Stimulated activated CD8-positive, alpha-beta memory T cell treated with anti-CD3 and anti-CD28 coated beads, Interleukin-12 subunit alpha, Interleukin-12 subunit beta, amount 100 ng/mL, for 24 hours (primary cell): ENCODE measurements at regions not wholly inside any gene's neighbourhood (a gene's known extent, or its start where the extent isn't known, plus 50 kb on each side); places are given as distances from the start of the nearest gene placed in this dataset.

Experiments
- DNase-seq: peaks from one replicate; pipeline ENCODE4 v3.0.0-alpha.2; 2020; ENCODE audit errors: extremely low read depth

DNA sequence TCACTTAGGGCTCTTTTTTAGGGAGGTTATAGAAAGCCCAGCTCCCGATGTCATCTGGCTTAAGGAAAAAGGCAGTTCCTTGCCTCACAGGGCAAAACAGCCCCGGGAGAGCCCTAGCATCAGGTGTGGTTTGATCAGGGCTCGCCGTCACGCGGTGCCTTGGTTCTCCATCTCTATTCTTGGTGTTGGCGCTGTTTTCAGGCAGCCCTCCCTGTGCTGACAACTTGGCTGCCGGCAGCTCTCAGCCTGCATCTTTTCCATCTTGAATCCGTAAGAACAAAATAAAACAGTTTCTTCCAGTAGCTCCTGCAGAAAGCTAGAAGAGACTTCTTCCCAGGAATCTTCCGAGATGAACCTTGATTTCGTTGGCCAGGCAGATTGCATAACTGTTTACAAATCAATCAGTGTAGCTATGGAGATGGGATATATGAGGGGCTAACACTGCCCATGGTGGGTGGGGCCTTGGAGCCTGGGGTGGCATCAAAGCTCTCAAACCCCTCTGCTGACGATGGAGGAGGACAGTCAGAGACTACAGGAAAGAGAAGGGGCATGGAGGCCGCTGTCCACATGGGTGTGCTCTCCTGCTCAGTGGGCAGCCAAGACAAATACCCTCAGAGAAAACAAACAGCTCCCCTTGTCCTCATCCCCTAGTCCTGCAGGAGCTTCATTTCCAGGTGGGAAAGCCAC is 370.7 kb upstream of the C1orf174 start:
- DNase-seq, result no peak

GRCh38 chr1:4271338-4271998 is 371.4 kb upstream of the C1orf174 start:
- DNase-seq, result no peak

DNA sequence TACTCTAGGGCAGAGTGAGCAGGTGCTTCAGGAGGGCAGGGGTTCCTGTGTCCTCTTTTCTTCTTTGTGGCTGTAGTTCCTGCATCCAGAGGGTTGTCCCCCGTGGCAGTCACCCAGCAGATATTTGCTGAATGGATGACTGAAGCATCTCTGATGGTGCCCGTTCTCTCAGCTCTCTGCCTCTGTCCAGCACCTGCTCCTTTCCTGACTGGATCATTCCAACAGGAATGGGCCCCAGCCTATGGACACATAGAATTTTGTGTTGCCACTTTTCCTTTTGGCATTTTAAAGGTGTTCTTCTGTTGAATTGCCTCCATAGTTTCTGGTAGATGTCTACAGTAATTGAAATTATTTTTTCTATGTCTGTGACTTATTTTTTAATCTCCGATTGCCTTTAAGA is 372.5 kb upstream of the C1orf174 start:
- no peak for DNase-seq

DNA sequence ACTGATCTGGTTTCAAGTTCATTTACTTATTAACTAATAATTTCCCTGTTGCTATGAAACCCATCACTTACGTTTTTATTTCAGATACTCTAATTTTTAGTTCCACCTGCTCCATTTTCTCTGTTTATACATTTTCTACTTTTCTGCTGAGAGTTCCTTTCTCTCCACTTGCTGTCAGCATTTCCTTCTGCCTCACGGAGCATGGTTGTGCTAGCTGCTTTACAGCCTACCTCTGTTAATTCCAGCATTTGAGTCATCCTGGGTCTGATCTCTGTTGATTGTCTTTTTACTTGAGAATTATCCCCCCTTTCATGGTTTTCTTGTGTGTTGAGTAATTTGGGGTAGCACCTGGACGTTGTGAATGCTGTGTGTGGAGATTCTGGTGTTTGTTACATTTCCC is 373.2 kb upstream of the C1orf174 start:
- no peak for DNase-seq

DNA sequence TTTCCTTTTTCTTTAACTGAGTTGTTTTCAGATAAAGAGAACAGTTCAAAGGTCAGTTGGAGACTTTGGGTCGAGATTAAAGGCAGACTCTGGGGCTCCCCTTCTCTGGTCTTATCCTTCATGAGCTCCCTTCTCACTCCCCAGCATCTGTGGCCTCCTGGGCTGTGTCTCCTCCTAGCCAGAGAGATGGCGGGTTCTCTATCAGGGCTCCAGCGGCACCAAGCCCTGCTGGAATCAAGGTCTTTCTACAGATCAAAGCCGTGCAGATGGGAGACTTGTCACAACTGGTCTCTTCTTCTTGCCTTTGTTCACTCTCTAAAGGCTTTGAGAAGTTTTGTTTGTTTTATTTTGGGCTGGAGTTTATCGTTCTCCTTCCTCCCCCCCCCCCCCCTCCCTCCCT is 373.7 kb upstream of the C1orf174 start:
- DNase-seq, result no peak

- DNase-seq, result no peak
Measured at GRCh38 chr1:4275083-4275482, 375.0 kb upstream of the C1orf174 start.

DNA sequence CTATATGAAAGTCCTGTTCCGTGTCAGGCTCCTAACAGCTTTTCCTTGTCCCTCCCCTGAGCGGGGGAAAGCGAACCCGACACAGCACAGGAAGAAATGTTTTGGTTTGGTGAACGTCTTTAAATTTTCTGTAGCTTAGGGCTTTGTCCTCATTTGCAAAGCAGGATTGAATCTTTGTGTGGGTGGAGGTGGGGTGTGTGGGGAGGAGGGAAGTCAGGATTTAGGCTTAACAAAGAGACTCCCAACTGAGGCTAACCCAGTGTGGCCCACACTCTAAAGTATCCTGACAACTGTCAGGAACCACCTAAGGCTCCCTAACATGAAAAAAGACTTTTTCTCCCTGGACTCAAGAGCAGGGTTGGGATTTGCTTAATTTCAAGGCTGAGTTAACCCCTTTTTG is 376.2 kb upstream of the C1orf174 start:
- DNase-seq, result no peak

DNA sequence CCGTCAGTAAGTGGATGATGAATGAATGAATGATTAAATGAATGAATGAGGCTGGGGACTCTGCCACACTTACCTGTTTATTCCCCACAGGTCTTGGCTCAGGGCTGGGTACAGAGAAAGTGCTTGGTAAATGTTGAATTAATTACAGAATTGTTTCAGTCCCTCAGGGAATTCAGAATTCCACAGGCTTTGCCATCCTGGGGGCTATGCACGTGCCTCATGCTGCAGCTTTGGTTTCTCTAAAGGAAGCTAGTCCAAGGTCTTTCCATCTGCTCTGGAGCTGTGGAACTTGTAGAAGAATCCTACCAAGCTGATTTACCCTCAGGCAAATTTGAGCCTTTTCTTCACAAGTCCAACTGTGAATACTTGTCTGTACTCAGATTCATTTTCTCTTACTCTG is 376.8 kb upstream of the AJAP1 start:
- DNase-seq, result no peak

- DNase-seq, result no peak
Measured at GRCh38 chr1:4284976-4285375, 369.4 kb upstream of the AJAP1 start.

DNA sequence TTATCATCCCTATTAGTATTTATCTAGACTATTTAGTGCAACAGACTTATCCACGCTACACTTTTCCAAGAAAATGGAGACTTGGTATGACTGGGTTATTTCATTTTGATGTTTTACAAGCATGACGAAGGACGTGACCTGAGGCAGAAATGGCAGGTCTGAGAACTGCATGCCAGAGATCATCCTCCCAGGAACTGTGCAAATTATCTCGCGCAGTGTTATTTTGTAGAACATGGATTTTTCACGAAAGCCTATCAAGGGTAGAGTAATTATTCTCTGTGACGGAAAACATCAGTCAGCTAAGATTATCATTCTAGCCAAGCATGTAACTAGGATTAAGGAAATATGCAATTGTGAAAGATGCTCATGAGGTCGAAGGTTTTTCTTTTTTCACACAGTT is 361.5 kb upstream of the AJAP1 start:
- no peak for DNase-seq

DNA sequence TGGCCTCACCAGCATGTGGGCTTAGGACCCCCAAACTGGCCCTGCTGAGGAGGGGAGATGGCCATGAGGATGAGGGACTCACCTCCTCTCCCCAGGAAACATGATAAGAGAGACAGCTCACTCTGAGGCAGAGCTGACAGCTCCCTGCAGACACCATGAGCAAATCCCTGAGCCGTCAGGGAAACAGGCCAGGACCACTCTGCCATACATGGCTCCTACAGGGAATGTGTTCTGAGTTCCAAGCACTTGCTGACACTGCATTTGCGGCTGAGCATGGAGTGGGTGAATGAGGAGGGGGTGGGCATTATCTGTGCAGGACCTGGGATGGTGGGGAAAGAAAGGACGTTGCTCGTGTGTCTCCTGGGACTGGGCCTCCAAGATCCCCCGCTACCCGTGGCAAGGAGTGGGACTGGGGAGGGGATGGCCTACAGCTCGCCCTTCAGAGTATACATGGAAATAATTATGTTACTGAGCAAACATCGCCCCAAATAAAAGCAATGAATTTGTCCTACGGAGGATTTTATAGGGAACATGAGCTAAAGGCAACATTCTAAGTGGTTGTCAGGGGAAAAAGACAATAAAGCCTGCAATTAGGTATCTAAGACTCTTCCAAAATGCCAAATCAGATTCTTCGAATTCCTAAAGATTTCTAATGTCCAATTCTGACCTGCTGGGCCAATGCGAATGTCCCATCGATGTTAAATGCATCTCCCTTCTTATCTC is 355.9 kb upstream of the AJAP1 start:
- DNase-seq, result no peak

DNA sequence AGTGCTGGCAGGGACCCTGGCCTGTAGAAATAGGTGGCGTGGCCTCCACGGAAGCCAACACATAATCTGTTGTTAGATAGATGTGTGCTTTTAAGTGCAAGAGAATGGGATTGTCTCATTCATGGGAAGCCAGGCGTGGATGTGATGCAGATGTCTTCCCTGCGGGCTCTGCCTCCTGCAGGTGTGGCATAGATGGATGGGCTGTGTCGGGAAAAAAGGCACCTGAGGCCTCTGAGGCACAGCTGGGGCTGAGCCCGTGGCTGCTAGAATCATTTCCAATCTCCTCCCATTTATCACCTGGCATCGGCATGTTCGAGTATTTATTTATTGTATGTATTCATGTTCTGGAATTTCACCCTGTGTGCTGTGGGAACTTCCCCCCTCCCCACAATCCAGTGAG is 353.4 kb upstream of the AJAP1 start:
- no peak for DNase-seq

DNA sequence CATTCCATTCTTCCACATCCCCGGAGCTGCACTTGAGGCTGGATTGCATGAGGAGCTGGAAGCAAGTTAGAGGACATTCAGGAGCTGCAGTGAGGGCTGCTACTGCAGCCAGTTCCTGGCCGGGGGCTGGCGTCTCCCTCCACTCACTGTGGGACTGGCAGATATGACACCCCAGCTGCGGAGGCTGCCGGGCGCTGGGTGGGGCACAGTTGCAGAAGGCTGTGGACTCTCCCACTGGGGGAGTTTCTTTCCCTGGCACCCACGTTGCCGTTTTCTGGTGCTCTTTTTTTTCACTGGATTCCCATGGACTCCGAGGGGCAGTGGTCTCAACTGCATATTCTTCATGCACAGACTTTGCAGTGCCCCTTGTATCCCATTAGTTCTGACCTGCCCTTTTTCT is 351.1 kb upstream of the AJAP1 start:
- DNase-seq, result no peak

DNA sequence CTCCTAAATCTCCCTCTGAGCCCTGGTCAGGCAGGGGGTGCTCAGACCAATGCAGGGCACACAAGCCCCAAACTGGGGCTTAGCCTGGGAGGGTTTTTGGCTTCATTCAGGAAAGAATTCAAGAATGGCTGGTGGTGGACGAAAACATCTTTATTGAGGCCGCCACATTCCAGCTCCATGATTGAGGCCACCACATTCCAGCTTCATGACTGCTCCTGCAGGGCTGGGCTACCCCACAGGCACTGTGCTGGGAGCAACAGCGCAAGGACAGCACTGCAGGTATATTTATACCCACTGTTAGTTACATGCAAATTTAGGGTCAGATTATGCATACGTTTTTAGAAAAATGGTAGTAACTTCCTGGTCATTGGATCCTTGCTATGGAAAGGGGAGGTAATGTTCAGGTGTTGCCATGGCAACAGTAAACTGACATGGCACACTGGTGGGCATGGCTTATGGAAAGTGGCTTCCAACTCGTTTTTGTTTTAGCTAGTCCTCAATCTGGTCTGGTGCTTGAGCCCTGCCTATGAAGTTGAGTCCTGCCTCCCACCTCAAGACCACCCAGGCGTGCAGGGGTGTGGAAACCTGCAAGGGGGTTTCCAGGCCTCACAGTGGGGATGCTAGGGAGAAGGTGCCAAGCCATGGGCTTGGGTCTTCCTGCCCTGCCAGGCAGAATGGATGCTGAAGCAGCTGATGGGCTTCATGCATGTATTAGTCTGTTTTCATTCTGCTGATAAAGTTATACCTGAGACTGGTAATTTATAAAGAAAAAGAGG is 348.7 kb upstream of the AJAP1 start:
- no peak for DNase-seq

GRCh38 chr1:4306559-4307467 is 347.6 kb upstream of the AJAP1 start:
- DNase-seq, result no peak

DNA sequence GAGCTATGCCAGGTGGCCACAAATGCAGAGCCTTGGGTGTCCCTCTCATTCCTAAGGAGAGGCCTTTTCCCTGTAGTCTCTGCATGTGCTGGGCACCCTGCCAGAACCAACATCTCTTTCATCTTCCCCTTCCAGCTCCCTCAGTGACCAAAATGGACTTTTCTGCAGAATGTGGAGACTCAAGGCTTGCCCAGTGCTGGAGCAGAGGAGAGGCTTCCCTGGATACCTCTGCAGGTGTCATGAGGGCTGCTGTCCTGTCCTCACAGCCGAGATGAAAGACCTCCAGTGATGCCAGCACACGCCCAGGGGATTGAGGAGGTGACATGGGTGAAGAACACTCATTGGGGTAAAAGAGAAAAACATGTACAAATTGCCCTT is 347.0 kb upstream of the AJAP1 start:
- no peak for DNase-seq

- no peak for DNase-seq
Measured at GRCh38 chr1:4307911-4308545, 346.4 kb upstream of the AJAP1 start.

- no peak for DNase-seq
Measured at GRCh38 chr1:4308806-4309205, 345.6 kb upstream of the AJAP1 start.

DNA sequence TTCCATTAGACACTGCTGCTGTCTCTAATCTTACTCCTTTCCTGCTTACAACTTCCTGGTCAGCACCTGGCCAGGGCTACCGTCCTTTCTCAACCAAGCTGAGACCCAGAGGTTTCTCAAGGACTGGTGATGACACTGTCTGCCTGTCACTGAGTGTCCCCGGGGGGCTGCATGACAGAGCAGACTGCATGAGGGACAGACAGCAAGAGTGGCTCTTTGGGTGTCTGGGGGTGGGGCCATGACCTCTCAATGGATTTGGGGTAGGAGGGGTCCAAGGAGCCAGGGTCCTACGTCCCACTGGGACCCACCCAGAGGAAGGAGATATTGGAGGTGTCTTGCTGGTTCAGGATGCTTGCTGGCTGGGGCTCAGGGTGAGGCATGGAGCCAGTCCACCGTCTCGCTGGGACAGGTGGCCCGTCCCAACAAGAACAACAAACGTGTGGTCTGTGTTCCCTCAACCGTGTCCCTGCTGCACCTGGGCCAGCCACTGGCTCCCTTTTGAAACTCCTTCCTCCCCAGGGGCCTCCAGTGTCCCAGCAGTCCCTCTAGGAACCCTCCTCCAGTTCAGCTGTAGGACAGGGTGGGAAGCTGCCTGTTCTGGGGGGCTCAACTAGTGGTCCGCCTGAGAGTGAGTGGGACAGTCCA is 344.6 kb upstream of the AJAP1 start:
- no peak for DNase-seq

- DNase-seq, result no peak
Measured at GRCh38 chr1:4310396-4310923, 343.9 kb upstream of the AJAP1 start.
